Adrenal gland (tissue), 9 donors: ENCODE measurements at regions not wholly inside any gene's neighbourhood (a gene's known extent, or its start where the extent isn't known, plus 50 kb on each side); places are given as distances from the start of the nearest gene placed in this dataset.

Experiments
- DNase-seq, 7 donors: peaks; one replicate each; pipeline ENCODE4 v3.0.0-alpha.2; 2019 to 2020
- H3K27ac ChIP-seq, 5 donors: fragments of 200-600 bp; sonication (generic) in 4 of 5; 1 replicate in 3 of 5; 2 replicates in 2 of 5; pipeline versions ENCODE4 v1.5.1 to v1.8.0; 2016 to 2020; ENCODE audit warnings: mild to moderate bottlenecking in 1 of 5
- H3K27me3 ChIP-seq: fragments of 200-600 bp; 2 replicates; pipeline ENCODE4 v1.8.0; 2021
- H3K36me3 ChIP-seq, 2 donors: fragments of 200-600 bp; replicated peaks in 1 of 2; 1 replicate in 1 of 2; 2 replicates in 1 of 2; pipeline versions ENCODE4 v1.5.1 to v1.8.0; 2018 to 2022
- H3K4me1 ChIP-seq, 2 donors: fragments of 200-600 bp; replicated peaks in 1 of 2; 1 replicate in 1 of 2; 2 replicates in 1 of 2; pipeline versions ENCODE4 v1.5.1 to v1.8.0; 2018 to 2021
- H3K4me3 ChIP-seq, 4 donors: fragments of 200-600 bp; sonication (generic) in 3 of 4; one replicate each; pipeline ENCODE4 v1.5.1; 2016 to 2018
- H3K9me3 ChIP-seq, 3 donors: fragments of 200-600 bp; sonication (generic) in 1 of 3; replicated peaks in 1 of 3; 1 replicate in 2 of 3; 2 replicates in 1 of 3; pipeline versions ENCODE4 v1.5.1 to v1.8.0; 2016 to 2021
- CTCF ChIP-seq, 6 experiments: fragments of 450-650 bp in 4 of 6; fragments of 200-600 bp in 2 of 6; sonication (generic) in 1 of 6; IDR thresholded peaks; 1 replicate in 5 of 6; 2 replicates in 1 of 6; pipeline versions ENCODE4 v1.5.1 to v1.8.0; 2016 to 2021; ENCODE audit warnings: antibody characterized with exemption in 6 of 6, mild to moderate bottlenecking in 2 of 6, moderate library complexity in 1 of 6
- POLR2A ChIP-seq, 2 donors: fragments of 450-650 bp; IDR thresholded peaks; one replicate each; pipeline ENCODE4 v1.6.1; 2017; ENCODE audit warnings: antibody characterized with exemption in 2 of 2, mild to moderate bottlenecking in 2 of 2, moderate library complexity in 1 of 2
- WGBS, 4 donors: extraction: QIAGEN DNeasy Blood & Tissue Kit in 2 of 4; methylation state at CpG; one replicate each; pipeline versions ENCODE4 v1.1.5 to v1.1.7; 2013 to 2017; 5-methylcytosine and 5-hydroxymethylcytosine counted together
- intact Hi-C, 2 donors: fragments of 100-400 bp; cut with DNase I; formaldehyde crosslinking; loops; one replicate each; pipeline versions ENCODE4 v1.14.1 to v1.15.0; 2022 to 2023
- donor health status: healthy with polysubstance abuse.
- donor health status: Bipolar disorder and iron deficiency.
- donor health status: DM: yes; HTN: yes; CAD: no.
- donor health status: DM: no; HTN: no; CAD: no.
- donor health status: DM: no; HTN: no; CAD: no.

GRCh38 chr3:4926892-4927291 is 52.3 kb upstream of the BHLHE40 start:
- no peak for DNase-seq
- intact Hi-C loops = no loop called here
- Histone ChIP-seq H3K4me3 (no peak overlapping the region), H3K36me3 (no peaks in the 10 kb centered on the region), H3K9me3 (no peaks in the 10 kb centered on the region), H3K4me1 (no peaks in the 10 kb centered on the region), H3K27ac (no peak overlapping the region), H3K27me3 (no peaks in the 10 kb centered on the region)
- WGBS, 4 donors = 94 to 100% (median 96%) methylated on average over 1 of the region's 1 CpG
- TF ChIP-seq CTCF (IDR thresholded peaks at IDR 0.05) (no peak), POLR2A (IDR thresholded peaks at IDR 0.05) (no peak)

GRCh38 chr3:4928277-4928789 is 50.9 kb upstream of the BHLHE40 start:
- Histone ChIP-seq H3K27me3 (no peaks in the 10 kb centered on the region), H3K4me3 (no peak overlapping the region), H3K36me3 (no peaks in the 10 kb centered on the region), H3K9me3 (no peaks in the 10 kb centered on the region), H3K27ac (no peak overlapping the region), H3K4me1 (no peaks in the 10 kb centered on the region)
- DNase-seq = no peak
- WGBS, 4 donors = 89 to 95% (median 91%) methylated on average over 7 of the region's 7 CpGs
- TF ChIP-seq CTCF (IDR thresholded peaks at IDR 0.05) = no peak
- no peak for TF ChIP-seq POLR2A (IDR thresholded peaks at IDR 0.05)
- intact Hi-C loops = no loop called here
